Stimulated activated CD8-positive, alpha-beta memory T cell treated with anti-CD3 and anti-CD28 coated beads, Interleukin-4, amount 100 ng/mL, for 4 hours (primary cell): ENCODE measurements at regions not wholly inside any gene's neighbourhood (a gene's known extent, or its start where the extent isn't known, plus 50 kb on each side); places are given as distances from the start of the nearest gene placed in this dataset.
"Not testable (repeated sequence)": the region's sequence is repeated elsewhere in the genome, so short reads cannot be mapped to it uniquely, and the experiment has no call there.

Source experiments
- DNase-seq, 2 donors: peaks; one replicate each; pipeline ENCODE4 v3.0.0-alpha.2; 2020; ENCODE audit warnings: low read depth in 2 of 2, low spot score in 1 of 2

- DNase-seq = no peak
Observed at GRCh38 chr2:17363846-17364245, 154.4 kb downstream of the RAD51AP2 start.

GRCh38 chr2:17362956-17363355, 155.3 kb downstream of the RAD51AP2 start:
- no peak for DNase-seq

DNA sequence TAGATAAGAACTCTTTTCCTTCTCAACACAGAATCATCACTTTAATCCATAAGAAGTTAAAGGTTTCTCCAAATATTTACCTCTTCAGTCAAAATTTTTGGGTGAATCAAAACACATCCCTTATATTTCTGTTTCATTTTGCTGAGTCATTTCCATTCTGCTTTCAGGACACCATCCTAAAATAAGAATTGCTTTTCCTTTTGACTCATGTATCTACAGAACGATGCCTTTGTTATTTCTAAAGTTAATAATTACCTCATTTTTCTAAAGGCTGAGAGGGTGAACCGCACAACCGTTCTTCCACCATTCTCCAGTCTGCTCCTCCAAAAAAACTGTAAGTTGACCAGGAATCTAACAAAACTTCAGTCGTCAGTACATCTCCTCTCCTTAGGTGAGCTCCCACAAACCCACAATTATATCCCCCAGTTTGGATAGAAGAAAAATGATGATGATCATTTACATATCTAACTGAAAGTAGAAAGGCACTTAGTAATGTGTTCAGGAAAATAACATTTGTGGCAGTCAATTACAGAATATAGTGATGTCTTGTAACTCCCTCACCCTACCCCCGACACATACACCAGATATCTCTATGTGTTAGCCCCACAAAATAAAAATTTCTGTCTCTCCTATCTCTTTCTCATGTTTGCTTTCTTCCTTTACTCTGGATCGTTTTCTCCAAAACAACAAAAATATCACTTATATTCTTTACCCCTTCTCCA, 162.5 kb downstream of the RAD51AP2 start:
- no peak for DNase-seq

DNA sequence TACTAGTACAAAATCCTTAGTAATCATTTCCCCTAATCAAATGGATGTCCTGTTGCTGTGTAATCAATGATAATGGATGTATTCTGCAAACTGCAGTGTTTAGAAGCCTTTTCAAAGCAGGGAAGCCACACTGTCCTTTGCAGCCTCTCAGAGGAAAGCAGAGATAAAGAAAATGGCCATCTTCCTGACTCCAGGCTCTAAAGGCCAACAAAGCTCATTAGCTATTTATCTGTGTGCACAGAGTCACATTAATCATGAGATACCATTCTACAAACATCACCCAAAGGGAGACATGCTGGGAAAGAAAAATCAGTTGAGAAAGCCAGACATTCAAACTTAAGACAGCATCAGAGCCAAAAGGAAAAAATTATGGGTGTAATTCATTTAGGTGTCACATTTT, 165.0 kb downstream of the RAD51AP2 start:
- no peak for DNase-seq

GRCh38 chr2:17342692-17343091, 175.5 kb downstream of the RAD51AP2 start:
- DNase-seq = not testable (repeated sequence)

DNA sequence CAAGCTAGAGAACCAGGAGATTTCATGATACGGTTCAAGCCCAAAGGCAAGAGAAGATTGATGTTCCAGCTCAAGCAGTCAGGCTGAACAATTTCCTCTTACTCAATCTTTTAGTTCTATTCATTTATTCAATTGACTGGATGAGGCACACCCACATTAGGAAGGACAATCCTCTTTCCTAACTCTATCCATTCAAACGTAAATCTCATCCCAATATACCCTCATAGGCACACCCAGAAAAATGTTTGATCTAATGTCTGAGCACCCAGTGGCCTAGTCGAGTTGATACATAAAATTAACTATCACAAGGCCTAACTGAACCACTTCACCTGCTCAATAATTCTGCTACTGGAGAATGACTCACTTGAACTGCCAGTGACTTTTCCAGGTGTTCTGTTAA, 180.7 kb downstream of the RAD51AP2 start:
- no peak for DNase-seq

GRCh38 chr2:17336458-17336857, 181.8 kb downstream of the RAD51AP2 start:
- no peak for DNase-seq

GRCh38 chr2:17334300-17334699, 183.9 kb downstream of the RAD51AP2 start:
- no peak for DNase-seq

GRCh38 chr2:17331636-17332035, 186.6 kb downstream of the RAD51AP2 start:
- DNase-seq = no peak

DNA sequence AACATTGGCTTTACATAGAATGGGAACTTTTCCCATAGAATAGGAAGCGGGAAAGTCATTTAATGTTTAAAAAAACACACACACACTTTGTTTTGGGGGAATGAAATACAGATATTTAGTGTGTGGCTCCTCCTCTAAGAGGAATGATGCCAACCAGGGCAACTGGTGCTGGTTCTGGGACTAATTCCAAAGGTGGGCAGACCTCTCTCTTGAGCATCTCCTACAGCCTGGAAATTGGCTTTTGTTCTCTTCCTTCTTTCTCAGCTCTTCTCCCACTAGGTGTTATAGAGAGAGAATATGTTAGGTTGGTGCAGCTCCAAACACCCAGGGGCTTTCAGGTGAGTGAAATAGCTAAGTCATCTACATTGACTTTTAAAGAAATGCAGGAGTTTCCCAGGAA, 190.1 kb downstream of the RAD51AP2 start:
- DNase-seq = no peak

- DNase-seq = no peak
Observed at GRCh38 chr2:17327649-17328048, 190.6 kb downstream of the RAD51AP2 start.

- no peak for DNase-seq
Observed at GRCh38 chr2:17326717-17327116, 191.5 kb downstream of the RAD51AP2 start.

- DNase-seq = no peak
Observed at GRCh38 chr2:17323697-17324096, 194.5 kb downstream of the RAD51AP2 start.

DNA sequence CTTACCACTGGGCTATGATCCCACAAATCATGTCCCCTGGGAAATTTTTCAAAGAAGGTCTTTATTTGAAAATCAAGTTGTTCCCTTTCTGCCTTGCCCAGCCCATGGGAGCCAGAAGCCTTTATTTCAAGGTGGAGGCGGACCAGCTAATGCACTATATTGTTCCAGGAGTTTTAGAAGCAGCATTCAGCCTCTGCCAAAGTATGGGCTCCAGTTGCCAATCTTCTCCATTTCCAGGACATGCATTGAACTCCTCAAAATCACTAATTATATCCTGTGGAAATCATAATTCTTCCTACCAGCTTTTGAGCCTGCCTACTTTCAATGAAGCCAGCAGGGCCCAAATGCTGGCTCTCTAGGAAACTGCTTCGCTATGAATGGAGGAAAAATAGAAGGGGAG, 195.8 kb downstream of the RAD51AP2 start:
- DNase-seq = no peak

- DNase-seq = no peak
Observed at GRCh38 chr2:17319090-17319489, 199.2 kb downstream of the RAD51AP2 start.

DNA sequence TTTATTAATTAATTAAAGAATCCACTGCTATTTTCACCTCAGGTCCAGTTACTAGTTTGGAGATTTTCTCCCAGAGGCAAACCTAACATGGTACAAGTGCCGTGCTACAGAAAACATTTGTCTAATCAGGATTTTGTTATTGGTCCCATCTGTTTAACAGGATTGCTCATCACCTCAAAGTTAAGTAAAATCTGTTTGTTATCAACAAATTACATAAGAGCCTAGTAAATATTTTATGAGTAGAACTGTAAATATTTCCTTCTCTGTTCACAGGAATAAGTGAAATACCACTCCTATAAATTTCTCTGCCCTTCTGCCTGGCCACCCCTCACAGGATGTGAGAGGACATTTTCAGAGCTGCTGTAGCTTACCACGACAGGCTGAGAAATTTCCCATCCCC, 200.2 kb downstream of the RAD51AP2 start:
- DNase-seq = no peak

- no peak for DNase-seq
Observed at GRCh38 chr2:17317439-17317976, 200.7 kb downstream of the RAD51AP2 start.

DNA sequence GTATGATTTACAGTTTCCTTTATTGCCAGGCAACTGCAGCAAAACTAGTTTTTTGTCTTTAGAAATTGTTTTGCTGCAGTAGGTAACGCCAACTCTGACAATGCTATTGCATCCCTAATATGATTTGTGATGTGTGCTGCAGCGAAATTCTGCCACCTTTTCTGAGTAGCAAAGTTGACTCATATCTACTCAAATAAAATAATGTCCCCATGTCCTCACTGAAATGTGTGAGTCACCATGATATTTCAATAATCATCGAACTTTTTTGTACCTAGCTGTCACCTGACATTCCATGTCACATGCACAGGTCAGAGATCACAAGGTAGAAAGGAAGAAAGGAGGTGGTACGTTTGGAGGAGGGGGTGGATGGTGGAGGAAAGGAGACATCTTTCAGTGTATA, 205.0 kb downstream of the RAD51AP2 start:
- DNase-seq = no peak

GRCh38 chr2:17311771-17312511, 206.3 kb downstream of the RAD51AP2 start:
- DNase-seq = no peak

DNA sequence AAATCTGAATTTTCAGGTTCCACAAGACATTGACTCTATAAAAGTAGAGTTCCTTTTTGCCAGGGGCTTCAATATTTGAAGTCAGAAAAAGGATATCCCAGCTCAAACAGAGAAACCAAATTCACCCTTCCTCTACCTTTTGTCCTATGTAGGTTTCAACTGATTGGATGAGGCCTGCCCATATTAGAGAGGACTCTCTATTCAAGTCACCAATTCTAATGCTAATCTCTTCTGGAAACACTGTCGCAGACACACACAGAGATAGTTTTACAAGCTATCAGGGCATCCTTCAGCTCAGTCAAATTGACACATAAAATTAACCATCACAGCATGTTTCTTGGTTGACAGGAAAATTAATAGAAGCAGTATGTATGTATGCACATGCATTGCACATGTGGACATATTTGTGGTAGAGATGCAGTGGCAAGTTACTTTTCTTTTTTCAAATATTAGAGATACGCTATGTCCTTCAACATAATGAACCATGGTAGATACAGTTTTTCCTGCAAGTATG, 207.1 kb downstream of the RAD51AP2 start:
- no peak for DNase-seq

GRCh38 chr2:17309741-17310339, 208.4 kb downstream of the RAD51AP2 start:
- DNase-seq = no peak

DNA sequence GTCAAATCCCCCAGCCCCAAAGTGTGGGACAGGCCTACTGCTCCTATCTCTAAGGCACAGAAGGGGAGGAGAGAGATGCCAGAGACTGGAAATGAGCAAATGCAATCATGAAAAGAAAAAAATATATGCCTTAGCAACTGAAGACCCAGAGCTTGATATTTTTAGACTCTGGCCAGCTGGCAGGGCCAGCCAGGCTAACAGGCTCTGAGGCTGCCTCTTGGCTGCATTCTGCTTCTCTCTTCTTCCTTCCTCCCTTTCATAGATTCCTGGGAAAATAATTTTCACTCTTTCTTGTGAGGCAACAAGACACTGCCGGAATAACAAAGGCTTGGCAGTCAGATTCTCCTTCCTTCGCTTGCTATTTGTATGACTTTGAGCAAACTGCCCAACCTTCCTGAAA, 209.1 kb downstream of the RAD51AP2 start:
- DNase-seq = no peak
